Tibial nerve (tissue), 3 donors: ENCODE measurements at regions not wholly inside any gene's neighbourhood (a gene's known extent, or its start where the extent isn't known, plus 50 kb on each side); places are given as distances from the start of the nearest gene placed in this dataset.

Experiments used
- CTCF ChIP-seq, 5 experiments: fragments of 200-600 bp in 3 of 5; fragments of 450-650 bp in 2 of 5; sonication (generic) in 3 of 5; IDR thresholded peaks; one replicate each; pipeline ENCODE4 v1.5.1; 2016 to 2019; ENCODE audit warnings: antibody characterized with exemption in 5 of 5, mild to moderate bottlenecking in 3 of 5, moderate library complexity in 2 of 5
- POLR2A ChIP-seq, 2 donors: fragments of 450-650 bp; IDR thresholded peaks; one replicate each; pipeline ENCODE4 v1.6.1; 2017; ENCODE audit warnings: antibody characterized with exemption in 2 of 2, mild to moderate bottlenecking in 2 of 2, moderate library complexity in 2 of 2

- TF ChIP-seq CTCF (IDR thresholded peaks at IDR 0.05) (no peak), POLR2A (IDR thresholded peaks at IDR 0.05) (no peak)
These were observed 257.6 kb downstream of the C12orf75 start for GRCh38 chr12:105588106-105588505.
